Right renal pelvis (tissue), 4 donors: ENCODE measurements at regions not wholly inside any gene's neighbourhood (a gene's known extent, or its start where the extent isn't known, plus 50 kb on each side); places are given as distances from the start of the nearest gene placed in this dataset.
"Not testable (repeated sequence)": the region's sequence is repeated elsewhere in the genome, so short reads cannot be mapped to it uniquely, and the experiment has no call there.

Experiments used
- DNase-seq, 4 donors: peaks; one replicate each; pipeline ENCODE4 v3.0.0-alpha.2; 2013; ENCODE audit warnings: low read depth in 4 of 4, low spot score in 3 of 4, missing footprints in 1 of 4

GRCh38 chr3:194189243-194189791, 53.4 kb downstream of the HES1 start:
- DNase-seq = no peak

GRCh38 chr3:194191850-194192249, 55.9 kb downstream of the HES1 start:
- not testable (repeated sequence) for DNase-seq

GRCh38 chr3:194194051-194194756, 58.3 kb downstream of the HES1 start:
- no peak for DNase-seq

- DNase-seq = no peak
Measured at GRCh38 chr3:194194757-194195085, 58.8 kb downstream of the HES1 start.

GRCh38 chr3:194195611-194196010, 59.7 kb downstream of the HES1 start:
- no peak for DNase-seq

- no peak for DNase-seq
Measured at GRCh38 chr3:194196876-194197275, 60.9 kb downstream of the HES1 start.

- DNase-seq = no peak
Measured at GRCh38 chr3:194197396-194197960, 61.5 kb downstream of the HES1 start.

GRCh38 chr3:194197981-194198695, 62.2 kb downstream of the HES1 start:
- no peak for DNase-seq

GRCh38 chr3:194198938-194199337, 63.0 kb downstream of the HES1 start:
- DNase-seq = no peak

- no peak for DNase-seq
Measured at GRCh38 chr3:194200422-194201081, 64.6 kb downstream of the HES1 start.

GRCh38 chr3:194201953-194202666, 66.2 kb downstream of the HES1 start:
- no peak for DNase-seq

- no peak for DNase-seq
Measured at GRCh38 chr3:194203482-194204041, 67.6 kb downstream of the HES1 start.

- DNase-seq = no peak
Measured at GRCh38 chr3:194204042-194204987, 68.4 kb downstream of the HES1 start.

GRCh38 chr3:194205675-194206133, 69.8 kb downstream of the HES1 start:
- no peak for DNase-seq

- DNase-seq = no peak
Measured at GRCh38 chr3:194206320-194206719, 70.4 kb downstream of the HES1 start.

GRCh38 chr3:194208709-194209108, 72.8 kb downstream of the HES1 start:
- no peak for DNase-seq

GRCh38 chr3:194212161-194212844, 76.4 kb downstream of the HES1 start:
- DNase-seq = no peak

GRCh38 chr3:194212845-194213331, 76.9 kb downstream of the HES1 start:
- no peak for DNase-seq
